Activated CD4-positive, alpha-beta T cell treated with anti-CD3 and anti-CD28 coated beads, Interleukin-2, Interleukin-6, amounts not matched to agents 100 ng/mL and 50 ng/mL, durations not matched to agents 16 hours and 8 hours (primary cell): ENCODE measurements at regions not wholly inside any gene's neighbourhood (a gene's known extent, or its start where the extent isn't known, plus 50 kb on each side); places are given as distances from the start of the nearest gene placed in this dataset.
"Not testable (repeated sequence)": the region's sequence is repeated elsewhere in the genome, so short reads cannot be mapped to it uniquely, and the experiment has no call there.

Experiments
- DNase-seq: peaks from one replicate; pipeline ENCODE4 v3.0.0-alpha.2; 2020

DNA sequence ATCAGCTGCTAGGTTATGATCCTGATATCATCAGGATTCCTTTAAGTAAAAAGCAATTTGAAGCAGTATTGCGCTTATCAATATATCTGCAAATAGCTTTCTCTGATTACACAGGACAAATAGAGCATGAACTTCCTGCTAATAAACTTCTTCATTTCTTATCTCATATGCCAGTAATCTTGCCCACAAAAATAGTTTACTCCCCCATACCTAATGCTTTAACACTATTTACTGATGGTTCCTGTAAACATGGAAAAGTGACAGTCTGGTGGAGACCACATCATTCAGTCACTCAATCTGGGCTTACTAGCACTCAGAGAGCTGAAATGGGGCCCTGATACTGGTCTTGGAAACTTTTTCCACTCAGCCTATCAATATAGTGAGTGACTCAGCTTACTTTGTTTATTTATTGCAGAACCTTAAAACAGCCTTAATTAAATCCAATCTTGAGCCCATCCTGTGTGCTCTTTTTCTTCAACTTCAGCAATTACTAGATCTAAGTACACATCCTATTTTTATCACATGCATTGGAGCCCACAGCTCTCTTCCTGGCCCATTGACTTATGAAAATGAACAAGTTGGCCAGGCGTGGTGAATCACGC lies 1464.3 kb downstream of the UQCRFS1 start:
- no peak for DNase-seq

DNA sequence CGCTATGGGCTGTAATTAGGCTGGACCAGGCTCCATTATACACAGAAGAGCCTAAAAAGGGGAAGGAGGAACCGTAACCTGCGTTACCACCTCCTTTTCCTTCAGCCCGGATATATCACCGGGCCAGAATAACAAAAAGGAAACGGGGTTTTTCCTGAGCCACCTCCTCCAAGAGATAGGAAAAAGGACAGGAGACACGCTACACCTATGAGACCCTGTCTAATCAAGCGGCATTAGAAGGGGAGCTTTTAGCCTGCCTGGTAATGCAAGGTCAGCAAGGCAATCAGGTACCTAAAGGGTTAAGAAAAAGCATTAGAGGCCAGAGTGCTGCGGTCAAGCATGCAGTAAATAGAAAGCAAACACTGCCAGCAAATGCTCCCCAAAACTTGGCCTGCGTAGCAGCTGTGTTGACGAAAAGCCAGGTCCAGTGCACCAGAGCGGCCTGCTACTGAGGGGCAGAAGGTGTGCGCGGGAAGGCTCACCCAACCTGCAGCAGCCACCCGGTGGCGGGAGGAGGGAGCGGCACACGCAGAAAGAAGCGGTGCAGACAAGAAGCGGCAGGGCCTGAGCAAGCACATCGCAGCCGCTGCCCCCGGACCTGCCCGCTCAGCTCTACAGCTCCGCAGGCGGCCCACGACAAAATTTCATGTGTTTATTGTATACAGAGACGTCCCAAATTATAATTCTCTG lies 1466.1 kb downstream of the UQCRFS1 start:
- DNase-seq = peak; percentile 6

DNA sequence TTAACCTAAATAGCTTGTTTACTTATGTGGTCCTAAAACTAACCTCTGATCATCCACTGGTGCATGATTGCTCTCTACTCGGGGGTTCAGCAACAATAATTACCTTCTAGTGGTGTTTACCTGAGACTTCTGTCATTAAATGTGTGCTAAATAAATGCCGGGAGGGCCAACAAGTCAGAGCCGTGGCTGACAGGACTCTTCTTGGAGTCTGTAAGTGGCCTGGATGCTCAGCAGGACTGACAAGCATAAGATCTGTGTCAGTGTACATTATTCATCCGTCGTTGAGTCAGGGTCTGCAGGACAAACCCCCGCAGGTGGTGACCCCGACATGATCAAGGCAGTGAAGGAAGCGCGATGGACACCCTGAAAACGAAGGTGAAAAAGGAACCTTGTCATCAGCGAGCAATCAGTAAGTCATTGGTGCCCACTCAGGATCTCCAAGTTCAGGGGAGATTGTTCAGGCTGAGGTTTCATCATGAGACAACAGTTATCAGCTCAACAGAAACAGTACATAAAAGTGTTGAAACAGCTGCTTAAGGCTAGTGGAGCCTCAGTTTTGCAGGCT lies 1466.9 kb downstream of the UQCRFS1 start:
- no peak for DNase-seq

DNA sequence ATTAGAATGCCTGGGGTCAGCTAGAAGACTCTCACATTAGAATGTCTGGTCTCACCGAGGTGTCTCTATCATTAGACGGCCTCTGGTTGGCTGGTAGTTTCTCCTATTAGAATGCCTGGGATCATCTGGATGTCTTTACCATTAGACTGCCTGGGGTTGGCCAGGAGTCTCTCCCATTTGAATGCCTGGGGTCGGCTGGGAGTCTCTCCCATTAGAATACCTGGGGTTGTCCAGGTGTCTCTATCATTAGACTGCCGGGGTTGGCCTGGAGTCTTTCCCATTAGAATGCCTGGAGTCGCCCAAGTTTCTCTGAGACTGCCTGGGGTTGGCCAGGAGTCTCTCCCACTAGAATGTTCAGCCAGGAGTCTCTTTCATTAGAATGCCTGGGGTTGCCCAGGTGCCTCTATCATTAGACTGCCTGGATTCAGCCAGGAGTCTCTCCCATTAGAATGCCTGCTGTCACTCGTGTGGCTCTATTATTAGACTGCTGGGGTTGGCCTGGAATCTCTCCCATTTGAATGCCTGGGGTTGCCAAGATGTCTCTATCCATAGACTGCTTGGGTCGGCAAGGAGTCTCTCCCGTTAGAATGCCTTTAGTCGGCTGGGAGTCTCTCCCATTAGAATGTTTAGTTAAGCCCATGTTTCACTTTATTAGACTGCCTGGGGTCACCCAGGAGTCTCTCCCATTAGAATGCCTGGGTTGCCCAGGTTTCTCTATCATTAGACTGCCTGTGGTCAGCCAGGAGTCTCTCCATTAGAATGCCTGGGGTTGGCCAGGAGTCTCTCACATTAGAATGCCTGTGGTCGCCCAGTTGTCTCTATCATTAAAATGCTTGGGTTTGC lies 1467.8 kb downstream of the UQCRFS1 start:
- DNase-seq = no peak

DNA sequence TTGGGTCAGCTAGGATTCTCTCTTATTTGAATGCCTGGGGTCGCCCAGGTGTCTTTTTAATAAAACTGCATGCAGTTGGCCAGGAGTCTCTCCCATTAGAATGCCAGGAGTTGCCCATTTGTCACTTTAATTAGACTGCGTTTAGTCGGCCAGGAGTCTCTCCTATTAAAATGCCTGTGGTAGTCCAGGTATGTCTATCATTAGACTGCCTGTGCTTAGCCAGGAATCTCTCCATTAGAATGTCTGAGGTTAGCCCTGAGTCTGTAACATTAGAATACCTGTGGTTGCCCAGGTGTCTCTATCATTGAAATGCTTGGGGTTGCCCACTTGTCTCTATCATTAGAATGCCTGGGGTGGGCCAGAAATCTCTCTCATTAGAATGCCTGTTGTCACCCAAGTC lies 1470.9 kb downstream of the UQCRFS1 start:
- no peak for DNase-seq

DNA sequence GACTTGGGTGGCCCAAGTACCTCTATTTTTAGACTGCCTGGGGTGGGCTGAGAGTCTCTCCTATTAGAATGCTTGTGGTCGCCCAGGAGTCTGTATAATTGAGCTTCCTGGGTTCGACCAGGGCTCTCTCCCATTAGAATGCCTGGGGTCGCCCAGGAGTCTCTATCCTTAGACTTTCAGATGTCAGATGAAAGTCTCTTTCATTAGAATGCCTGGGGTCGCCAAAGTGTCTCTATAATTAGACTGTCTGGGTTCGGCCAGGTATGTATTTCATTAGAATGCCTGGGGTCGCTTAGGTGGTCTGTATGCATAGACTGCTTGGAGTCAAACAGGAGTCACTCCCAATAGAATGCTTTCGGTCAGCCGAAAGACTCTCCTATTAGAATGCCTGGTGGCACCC lies 1471.7 kb downstream of the UQCRFS1 start:
- no peak for DNase-seq

DNA sequence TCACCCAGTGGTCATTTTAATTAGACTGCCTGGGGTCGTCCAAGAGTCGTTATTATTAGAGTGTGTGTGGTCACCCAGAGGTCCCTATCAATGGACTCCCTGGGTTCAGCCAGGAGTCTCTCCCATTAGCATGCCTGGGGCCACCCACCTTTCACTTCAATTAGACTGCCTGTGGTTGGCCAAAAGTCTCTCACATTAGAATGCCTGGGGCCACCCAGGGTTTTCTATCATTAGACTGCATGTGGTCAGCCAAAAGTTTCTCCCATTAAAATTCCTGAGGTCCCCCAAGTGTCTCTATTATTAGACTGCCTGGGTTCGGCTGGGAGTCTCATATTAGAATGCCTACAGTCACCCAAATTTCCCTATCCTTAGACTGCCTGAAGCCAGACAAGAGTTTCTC lies 1472.6 kb downstream of the UQCRFS1 start:
- DNase-seq = no peak

DNA sequence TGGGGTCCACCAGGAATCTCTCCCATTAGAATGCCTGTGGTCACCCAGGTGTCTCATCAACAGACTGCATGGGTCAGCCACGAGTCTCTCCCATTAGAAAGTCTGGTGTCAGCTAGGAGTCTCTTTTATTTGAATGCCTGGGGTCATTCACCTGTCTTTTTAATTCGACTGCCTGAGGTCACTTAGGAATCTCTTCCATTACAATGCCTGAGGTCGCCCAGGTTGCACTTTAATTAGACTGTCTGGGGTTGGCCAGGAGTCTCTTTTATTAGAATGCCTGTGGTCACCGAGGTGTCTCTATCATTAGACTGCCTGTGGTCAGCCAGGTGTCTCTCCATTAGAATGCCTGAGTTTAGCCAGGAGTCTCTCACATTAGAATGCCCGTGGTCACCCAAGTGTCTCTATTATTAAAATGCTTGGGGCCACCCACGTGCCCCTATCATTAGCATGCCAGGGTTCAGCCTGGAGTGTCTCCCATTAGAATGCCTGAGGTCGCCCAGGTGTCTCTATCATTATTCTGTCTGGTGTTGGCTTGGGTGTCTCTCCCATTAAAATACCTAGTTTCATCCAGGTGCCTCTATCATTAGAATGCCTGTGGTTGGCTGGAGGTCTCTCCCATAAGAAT lies 1474.3 kb downstream of the UQCRFS1 start:
- no peak for DNase-seq

DNA sequence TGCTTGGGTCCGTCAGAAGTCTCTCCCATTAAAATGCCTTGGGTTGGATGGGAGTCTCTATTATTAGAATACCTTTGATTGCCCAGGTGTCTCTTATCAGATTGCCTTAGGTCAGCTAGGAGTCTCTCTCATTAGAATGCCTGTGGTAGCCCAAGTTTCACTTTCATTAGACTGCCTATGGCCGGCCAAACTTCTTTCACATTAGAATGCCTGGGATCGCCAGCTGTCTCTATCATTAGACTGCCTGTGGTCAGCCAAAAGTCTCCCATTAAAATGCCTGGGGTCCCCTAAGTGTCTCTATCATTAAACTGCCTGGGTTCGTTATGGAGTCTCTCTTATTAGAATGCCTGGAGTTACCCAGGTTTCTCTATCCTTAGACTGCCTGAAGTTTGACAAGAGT lies 1476.7 kb downstream of the UQCRFS1 start:
- no peak for DNase-seq

DNA sequence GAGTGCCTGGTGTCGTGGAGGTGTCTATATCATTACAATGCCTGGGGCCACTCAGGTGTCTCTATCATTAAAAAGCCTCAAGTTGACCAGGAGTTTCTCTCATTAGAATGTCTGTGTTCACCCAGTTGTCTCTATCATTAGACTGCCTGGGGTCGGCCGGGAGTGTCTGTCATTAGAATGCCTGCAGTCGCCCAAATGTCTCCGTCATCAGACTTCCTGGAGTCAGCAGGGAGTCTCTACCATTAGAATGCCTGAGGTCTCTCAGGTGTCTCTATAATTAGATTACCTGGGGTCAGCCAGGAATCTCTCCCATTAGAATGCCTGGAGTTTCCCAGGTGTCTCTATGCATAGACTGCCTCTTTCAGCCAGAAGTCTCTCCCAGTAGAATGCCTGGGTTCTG lies 1477.6 kb downstream of the UQCRFS1 start:
- no peak for DNase-seq

DNA sequence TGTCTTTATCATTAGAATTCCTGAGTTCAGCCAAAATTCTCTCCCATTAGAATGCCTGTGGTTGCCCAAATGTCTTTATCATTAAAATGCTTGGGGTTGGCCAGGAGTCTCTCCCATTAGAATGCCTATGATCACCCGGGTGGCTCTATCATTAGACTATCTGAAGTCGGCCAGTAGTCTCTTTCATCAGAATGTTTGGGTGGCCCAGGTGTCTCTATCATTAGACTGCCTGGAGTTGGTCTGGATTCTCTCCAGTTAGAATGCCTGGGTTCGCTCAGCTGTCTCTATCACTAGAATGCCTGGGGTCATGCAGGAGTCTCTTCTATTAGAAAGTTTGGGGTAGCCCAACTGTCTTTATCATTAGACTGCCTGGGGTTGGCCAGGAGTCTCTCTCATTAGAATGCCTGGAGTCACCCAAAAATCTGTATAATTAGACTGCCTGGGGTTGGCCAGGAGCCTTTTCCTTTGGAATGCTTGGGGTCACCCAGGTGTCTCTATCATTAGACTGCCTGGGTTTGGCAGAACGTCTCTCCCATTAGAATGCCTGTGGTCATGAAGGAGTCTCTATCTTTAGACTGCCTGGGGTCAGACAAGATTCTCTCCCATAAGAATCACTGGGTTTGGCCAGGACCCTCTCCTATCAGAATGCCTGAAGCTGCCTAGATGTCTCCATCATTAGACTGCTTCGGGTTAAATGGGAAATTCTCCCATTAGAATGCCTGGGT lies 1478.3 kb downstream of the UQCRFS1 start:
- no peak for DNase-seq

DNA sequence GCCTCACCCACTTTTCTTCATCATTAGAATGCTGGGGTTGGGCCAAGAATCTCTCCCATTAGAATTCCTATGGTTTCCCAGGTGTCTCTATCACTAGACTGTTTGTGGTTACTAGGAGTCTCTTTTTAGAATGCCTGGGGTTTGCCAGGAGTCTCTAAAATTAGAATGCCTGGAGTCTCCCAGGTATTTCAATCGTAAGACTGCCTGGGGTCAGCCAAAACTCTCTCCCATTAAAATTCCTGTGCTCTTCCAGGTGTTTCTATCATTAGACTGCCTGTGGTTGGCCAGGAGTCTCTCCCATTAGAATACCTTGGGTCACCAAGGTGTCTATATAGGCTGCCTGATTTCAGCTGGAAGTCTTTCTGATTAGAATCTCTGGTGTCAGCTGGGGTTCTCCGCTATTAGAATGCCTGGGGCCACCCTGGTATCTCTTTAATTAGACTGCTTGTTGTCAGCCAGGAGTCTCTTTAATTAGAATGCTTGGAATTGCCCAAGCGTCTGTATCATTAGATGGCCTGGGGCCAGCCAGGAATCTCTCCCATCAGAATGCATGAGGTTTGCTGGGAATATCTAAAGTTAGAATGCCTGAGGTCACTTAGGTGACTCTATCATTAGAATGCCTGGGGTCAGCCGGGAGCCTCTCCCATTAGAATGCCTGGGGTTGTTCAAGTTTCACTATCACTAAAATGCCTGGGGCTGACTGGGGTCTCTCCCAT lies 1479.2 kb downstream of the UQCRFS1 start:
- no peak for DNase-seq

DNA sequence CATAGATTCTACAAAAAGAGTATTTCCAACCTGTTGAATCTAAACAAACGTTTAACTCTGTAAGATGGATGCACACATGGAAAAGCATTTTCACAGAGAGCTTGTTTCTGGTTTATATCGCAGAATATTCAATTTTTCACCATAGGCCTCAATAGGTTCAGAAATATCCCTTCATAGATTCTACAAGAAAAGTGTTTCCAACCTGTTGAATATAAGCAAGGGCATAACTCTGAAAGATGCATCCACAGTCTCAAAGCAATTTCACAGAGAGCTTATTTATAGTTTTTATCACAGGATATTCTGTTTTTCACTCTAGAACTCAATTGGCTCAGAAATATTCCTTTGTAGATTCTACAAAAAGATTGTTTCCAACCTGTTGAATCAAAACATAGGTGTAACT lies 1483.6 kb downstream of the UQCRFS1 start:
- DNase-seq = no peak

DNA sequence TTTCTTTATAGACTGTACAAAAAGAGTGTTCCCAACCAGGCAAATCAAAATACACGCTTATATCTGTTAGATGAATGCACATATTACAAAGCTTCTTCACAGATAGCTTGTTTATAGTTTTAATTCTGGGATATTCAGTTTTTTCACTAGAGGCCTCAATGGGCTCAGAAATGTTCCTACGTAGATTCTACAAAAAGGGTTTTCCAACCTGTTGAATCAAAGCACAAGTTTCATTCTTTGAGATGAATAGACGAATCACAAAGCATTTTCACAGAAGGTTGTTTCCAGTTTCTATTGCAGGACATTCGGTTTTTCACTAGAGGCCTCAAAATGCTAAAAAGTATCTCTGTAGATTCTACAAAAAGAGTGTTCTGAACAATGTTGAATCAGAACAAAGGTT lies 1490.3 kb downstream of the UQCRFS1 start:
- no peak for DNase-seq

DNA sequence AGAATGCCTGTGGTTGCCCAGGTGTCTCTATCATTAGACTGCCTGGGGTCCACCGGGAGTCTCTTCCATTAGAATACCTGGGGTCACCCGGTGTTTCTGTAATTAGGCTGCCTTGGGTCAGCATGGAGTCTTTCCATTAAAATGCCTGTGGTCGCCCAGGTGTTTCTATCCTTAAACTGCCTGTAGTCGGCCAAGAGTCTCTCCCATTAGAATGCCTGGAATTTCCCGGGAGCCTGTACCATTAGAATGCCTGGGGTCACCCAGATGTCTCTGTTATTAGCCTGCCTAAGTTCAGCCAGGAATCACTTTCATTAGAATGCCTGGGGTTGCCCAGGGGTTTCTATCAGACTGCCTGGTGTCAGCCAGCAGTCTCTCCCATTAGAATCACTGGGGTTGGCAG lies 1492.8 kb downstream of the UQCRFS1 start:
- no peak for DNase-seq

DNA sequence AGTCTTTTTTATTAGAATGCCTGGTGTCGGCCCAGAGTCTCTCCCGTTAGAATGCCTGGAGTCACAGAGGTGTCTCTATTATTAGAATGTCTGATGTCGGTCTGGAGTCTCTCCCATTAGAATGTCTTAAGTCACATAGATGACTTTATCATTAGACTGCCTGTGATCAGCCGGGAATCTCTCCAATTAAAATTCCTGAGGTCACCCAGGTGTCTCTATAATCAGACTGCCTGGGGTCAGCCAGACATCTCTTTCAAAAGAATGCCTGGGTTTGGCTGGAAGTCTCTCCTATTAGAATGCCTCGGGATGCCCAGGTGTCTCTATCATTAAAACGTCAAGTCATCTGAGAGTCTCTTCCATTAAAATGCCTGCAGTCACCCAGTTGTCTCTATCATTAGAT lies 1493.9 kb downstream of the UQCRFS1 start:
- no peak for DNase-seq

DNA sequence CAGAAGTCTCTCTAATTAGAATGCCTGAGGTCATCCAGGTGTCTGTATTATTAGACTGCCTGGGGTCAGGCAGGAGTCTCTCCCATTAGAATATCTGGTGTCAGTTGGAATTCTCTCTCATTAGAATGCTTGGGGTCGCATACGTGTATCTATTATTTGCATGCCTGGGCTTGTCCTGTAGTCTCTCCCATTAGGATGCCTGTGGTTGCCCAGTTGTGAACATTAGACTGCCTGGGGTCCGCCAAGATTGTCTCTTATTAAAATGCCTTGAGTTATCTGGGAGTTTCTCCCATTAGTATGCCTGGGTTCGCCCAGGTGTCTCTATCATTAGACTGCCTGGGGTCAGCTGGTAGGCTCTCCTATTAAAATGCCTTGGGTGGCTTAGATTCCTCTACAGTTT lies 1494.7 kb downstream of the UQCRFS1 start:
- DNase-seq = no peak

DNA sequence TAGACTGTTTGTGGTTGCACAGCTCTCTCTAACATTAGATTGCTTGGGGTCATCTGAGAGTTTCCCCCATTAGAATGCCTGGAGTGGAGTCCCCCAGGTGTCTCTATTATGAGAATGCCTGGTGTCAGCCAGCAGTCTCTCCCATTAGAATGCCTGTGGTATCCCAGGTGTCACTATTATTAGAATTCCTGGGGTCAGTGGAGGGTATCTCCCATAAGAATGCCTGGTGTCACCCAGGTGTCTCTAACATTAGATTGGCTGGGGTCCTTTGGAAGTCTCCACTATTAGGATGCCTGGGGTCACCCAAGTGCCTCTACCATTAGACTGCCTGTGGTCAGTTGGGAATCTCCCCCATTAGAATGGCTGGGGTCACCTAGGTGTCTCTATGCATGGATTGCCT lies 1495.1 kb downstream of the UQCRFS1 start:
- no peak for DNase-seq

DNA sequence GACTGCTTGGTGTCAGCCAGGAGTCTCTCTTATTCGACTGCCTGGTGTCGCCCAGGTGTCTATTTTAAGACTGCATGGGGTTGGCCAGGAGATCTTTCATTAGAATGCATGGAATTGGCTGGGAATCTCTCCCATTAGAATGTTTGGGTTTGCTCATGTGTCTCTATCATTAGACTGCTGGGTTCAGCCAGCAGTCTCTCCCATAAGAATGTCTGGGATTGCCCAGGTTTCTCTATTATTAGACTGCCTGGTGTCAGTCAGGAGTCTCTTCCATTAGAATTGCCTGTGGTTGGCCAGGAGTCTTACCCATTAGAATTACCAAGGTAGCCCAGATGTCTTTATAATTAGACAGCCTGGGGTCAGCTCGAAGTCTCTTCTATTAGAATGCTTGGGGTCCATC lies 1496.0 kb downstream of the UQCRFS1 start:
- no peak for DNase-seq

DNA sequence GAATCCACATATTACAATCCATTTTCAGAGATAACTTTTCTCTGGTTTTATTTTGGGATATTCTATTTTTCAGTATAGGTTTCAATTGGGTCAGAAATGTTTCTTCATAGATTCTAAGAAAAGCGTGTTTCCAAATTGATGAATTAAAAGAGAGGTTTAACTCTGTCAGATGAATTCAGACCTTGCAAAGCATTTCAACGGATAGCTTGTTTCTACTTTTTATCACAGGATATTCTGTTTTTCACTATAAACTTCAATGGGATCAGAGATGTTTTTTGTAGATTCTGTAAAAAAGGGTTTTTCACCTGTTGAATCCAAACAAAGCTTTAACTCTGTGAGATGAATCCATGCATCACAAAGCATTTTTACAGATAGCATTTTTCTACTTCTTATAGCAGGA lies 1498.1 kb downstream of the UQCRFS1 start:
- no peak for DNase-seq

DNA sequence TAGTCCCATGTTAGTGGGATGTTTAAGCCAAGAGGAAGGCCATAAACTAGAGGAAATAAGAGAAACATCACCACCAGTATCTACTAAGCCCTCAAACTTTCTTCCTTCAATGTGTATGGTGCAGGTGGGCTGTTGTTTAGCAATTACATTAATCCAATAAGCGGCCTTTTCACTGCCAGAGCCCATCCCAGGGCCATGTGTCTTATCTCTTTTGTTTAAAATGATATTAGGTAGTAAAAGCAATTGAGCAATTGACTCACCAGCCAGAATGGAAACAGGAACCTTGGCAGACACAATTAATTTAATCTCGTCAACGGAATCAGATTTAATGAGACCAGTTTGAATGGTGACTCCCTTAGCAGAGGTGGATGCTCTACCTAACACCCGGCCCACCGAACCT lies 1503.5 kb downstream of the UQCRFS1 start:
- DNase-seq = no peak

DNA sequence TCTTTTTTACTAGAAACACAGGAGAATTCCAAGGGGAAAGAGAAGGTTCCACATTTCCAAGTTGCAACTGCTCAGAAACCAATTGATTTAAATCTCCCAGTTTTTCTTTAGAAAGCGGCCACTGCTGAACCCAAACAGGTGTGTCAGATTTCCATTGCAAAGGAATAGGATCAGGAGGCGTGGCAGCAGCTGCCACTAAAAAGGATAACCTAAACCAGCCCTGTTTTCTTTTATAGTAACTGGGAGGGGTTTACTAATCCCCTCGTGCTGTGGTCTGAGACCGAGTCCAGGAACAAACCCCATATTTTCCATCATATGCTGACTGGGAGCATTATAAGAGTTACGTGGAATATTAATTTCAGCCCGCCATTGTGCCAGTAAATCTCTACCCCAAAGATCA lies 1504.0 kb downstream of the UQCRFS1 start:
- DNase-seq = not testable (repeated sequence)
